K562 (cell line): ENCODE measurements at regions not wholly inside any gene's neighbourhood (a gene's known extent, or its start where the extent isn't known, plus 50 kb on each side); places are given as distances from the start of the nearest gene placed in this dataset.

Source experiments
- ATAC-seq: fragments of 200-7000 bp; cut with Tn5 transposase; 3 replicates; pipeline ENCODE4 v1.9.1; 2020; ENCODE audit warnings: moderate library complexity
- BruUV-seq: library from RNA; stranded (reverse); fragments of 400-500 nt; replicated peaks from 2 replicates; lab custom pipeline; 2021; lab: Mats Ljungman, UMichigan
- CTCF ChIA-PET: fragments of 300-600 bp; formaldehyde crosslinking; extraction: SDS; loops from one replicate; lab custom pipeline; 2021; ENCODE audit warnings: low intra/inter-chr PET ratio; lab: Yijun Ruan, JAX
- POLR2A ChIA-PET: fragments of 300-600, 350-650 bp; sonication (Branson Sonifier 250); formaldehyde crosslinking; extraction: SDS; loops from one replicate; lab custom pipeline; 2021; ENCODE audit warnings: antibody characterized with exemption, inconsistent platforms; lab: Yijun Ruan, JAX
- DNase-seq, 4 experiments: peaks; one replicate each; pipeline versions ENCODE4 v3.0.0 to v3.0.0-alpha.2; 2011 to 2018; ENCODE audit warnings: low spot score in 3 of 4, mixed read lengths in 3 of 4; ENCODE audit errors: extremely low read depth in 1 of 4
- FAIRE-seq: peaks from 2 replicates; lab custom pipeline; 2011; peaks lifted over from hg19 to GRCh38; lab: Jason Lieb, UNC
- H2AFZ ChIP-seq: 2 replicates; pipeline ENCODE4 v1.6.0; 2011; ENCODE audit warnings: low read depth, low read length, control low read depth, inconsistent platforms
- H3K27ac ChIP-seq: fragments of 200-600 bp; 3 replicates; pipeline ENCODE4 v1.8.0; 2011; ENCODE audit warnings: low read depth, mild to moderate bottlenecking, control low read depth, inconsistent platforms, low read length, moderate library complexity, mixed read lengths; ENCODE audit errors: extremely low read depth
- H3K27me3 ChIP-seq, 2 experiments: fragments of 300-600 bp in 1 of 2; 2 replicates in 1 of 2; 3 replicates in 1 of 2; pipeline versions ENCODE4 v1.6.0 to v1.8.0; 2011; ENCODE audit warnings: inconsistent platforms in 2 of 2, low read length in 2 of 2, mild to moderate bottlenecking in 1 of 2, mixed read lengths in 1 of 2, moderate library complexity in 1 of 2; ENCODE audit not compliant: control insufficient read depth in 2 of 2, insufficient read depth in 2 of 2
- H3K36me3 ChIP-seq: fragments of 300-600 bp; 3 replicates; pipeline ENCODE4 v1.8.0; 2011; ENCODE audit warnings: mild to moderate bottlenecking, low read length, inconsistent platforms; ENCODE audit not compliant: control insufficient read depth, insufficient read depth
- H3K4me1 ChIP-seq, 2 experiments: fragments of 200-600 bp in 1 of 2; replicated peaks in 1 of 2; 2 replicates in 1 of 2; 3 replicates in 1 of 2; pipeline versions ENCODE4 v1.5.1 to v1.8.0; 2011; ENCODE audit warnings: inconsistent platforms in 2 of 2, low read length in 2 of 2, mild to moderate bottlenecking in 1 of 2, mixed read lengths in 1 of 2, moderate library complexity in 1 of 2; ENCODE audit not compliant: control insufficient read depth in 2 of 2, insufficient read depth in 2 of 2
- H3K4me2 ChIP-seq: 2 replicates; pipeline ENCODE4 v1.6.1; 2011; ENCODE audit warnings: low read length, control low read depth, inconsistent platforms, mixed read lengths; ENCODE audit not compliant: insufficient read depth
- H3K4me3 ChIP-seq: fragments of 200-600 bp; sonication (generic), shearing (Covaris generic); 2 replicates; pipeline ENCODE4 v1.5.1; 2016; ENCODE audit warnings: control low read depth, inconsistent platforms
- H3K79me2 ChIP-seq: fragments of 200-600 bp; 3 replicates; pipeline ENCODE4 v1.8.0; 2011; ENCODE audit warnings: low read length, inconsistent platforms; ENCODE audit not compliant: control insufficient read depth, insufficient read depth
- H3K9ac ChIP-seq, 2 experiments: 2 replicates each; pipeline versions ENCODE4 v1.6.0 to v1.6.1; 2011; ENCODE audit warnings: low read depth in 2 of 2, low read length in 2 of 2, control low read depth in 1 of 2, inconsistent platforms in 1 of 2, mild to moderate bottlenecking in 1 of 2, mixed read lengths in 1 of 2; ENCODE audit not compliant: insufficient read depth in 1 of 2
- H3K9me1 ChIP-seq: one replicate; pipeline ENCODE4 v1.6.0; 2011; ENCODE audit warnings: inconsistent platforms, mild to moderate bottlenecking, low read length, moderate library complexity; ENCODE audit not compliant: control insufficient read depth, insufficient read depth
- H3K9me3 ChIP-seq: replicated peaks from 2 replicates; pipeline ENCODE4 v1.5.1; 2011; ENCODE audit warnings: low read depth, low read length, inconsistent platforms; ENCODE audit not compliant: control insufficient read depth, insufficient read depth
- H4K20me1 ChIP-seq: replicated peaks from 2 replicates; pipeline ENCODE4 v1.6.1; 2011; ENCODE audit warnings: low read length, inconsistent platforms, mixed read lengths; ENCODE audit not compliant: control insufficient read depth, insufficient read depth
- CHD4 ChIP-seq: fragments of 200-600 bp; sonication (generic); IDR thresholded peaks from 3 replicates; pipeline ENCODE4 v1.6.1; 2012; ENCODE audit warnings: low read depth, mild to moderate bottlenecking, mixed read lengths, low read length, inconsistent platforms; ENCODE audit not compliant: insufficient read depth, insufficient replicate concordance, poor library complexity, severe bottlenecking
- ESRRA ChIP-seq: fragments of 450-650 bp; IDR thresholded peaks from 2 replicates; pipeline ENCODE4 v1.6.1; 2014; ENCODE audit warnings: low read depth, mild to moderate bottlenecking, moderate library complexity, borderline replicate concordance
- REST ChIP-seq, 2 experiments: fragments of 450-650 bp; formaldehyde crosslinking in 1 of 2; IDR thresholded peaks; 2 replicates each; pipeline versions ENCODE4 v1.4.0 to v1.6.1; 2014 to 2020; ENCODE audit warnings: mild to moderate bottlenecking in 2 of 2, borderline replicate concordance in 1 of 2, low read depth in 1 of 2
- WGBS: fragments of 100-300 bp; shearing (Covaris generic); methylation state at CpG from one replicate; pipeline ENCODE4 v1.1.6; 2016; ENCODE audit warnings: low coverage, mixed read lengths; ENCODE audit not compliant: insufficient coverage; ENCODE audit errors: missing lambda C conversion rate; 5-methylcytosine and 5-hydroxymethylcytosine counted together
- in situ Hi-C: fragments of 300-500 bp; cut with MboI; formaldehyde crosslinking; loops from 4 replicates; pipeline ENCODE4 v1.15.0; 2018; ENCODE audit warnings: inconsistent platforms, mixed read lengths
- intact Hi-C: fragments of 100-400 bp; cut with micrococcal nuclease; formaldehyde crosslinking; loops from 2 replicates; pipeline ENCODE4 v1.14.2; 2022

- Histone ChIP-seq H3K79me2 (no peaks in the 10 kb centered on the region), H3K27me3 (no peaks in the 10 kb centered on the region), H3K9me3 (no peaks in the 10 kb centered on the region), H3K36me3 (no peaks in the 10 kb centered on the region), H3K4me1 (peaks cover 0 to 6% of the 10 kb centered on the region in 2 experiments; a peak in 1 of 5 replicates), H2AFZ (peak overlapping the region; percentile 36), H3K4me3 (no peak overlapping the region), H3K9ac (no peak overlapping the region), H3K9me1 (no peaks in the 10 kb centered on the region), H3K27ac (no peak overlapping the region), H4K20me1 (no peaks in the 10 kb centered on the region), H3K4me2 (no peak overlapping the region)
- intact Hi-C loops: no loop called here
- FAIRE-seq (no peak), ATAC-seq (no peak; the same call in 1 of the 3 replicates), DNase-seq (peak in 1 of 4 experiments; percentile 27)
- in situ Hi-C loops: no loop called here
- no TSS peak for BruUV-seq
- ChIA-PET POLR2A (interaction anchor here (1.0 kb wide), 1 partner anchor 18 kb away, joined by 4 read pairs; no protein-coding TSS in a partner anchor), CTCF (no interaction called here)
- no peak for TF ChIP-seq CHD4
- peak; percentile 66 for TF ChIP-seq REST (IDR thresholded peaks at IDR 0.05; ENCODE audit: borderline replicate concordance)
- no peak for TF ChIP-seq REST (CRISPR knock-in tag; IDR thresholded peaks at IDR 0.05; ENCODE audit: low read depth)
- TF ChIP-seq ESRRA: peak; percentile 91
- 7% methylated on average over 1 of the region's 1 CpG for WGBS
These were observed 262.8 kb upstream of the FANCL start for GRCh38 chr2:58503918-58504317.
